Activated T-cell treated with anti-CD3 and anti-CD28 coated beads, Interleukin-2, amount 50 U/mL, for 24 hours (primary cell): ENCODE measurements at regions not wholly inside any gene's neighbourhood (a gene's known extent, or its start where the extent isn't known, plus 50 kb on each side); places are given as distances from the start of the nearest gene placed in this dataset.

Source experiments
- DNase-seq: peaks from one replicate; pipeline ENCODE4 v3.0.0-alpha.2; 2020
- H3K27ac Mint-ChIP-seq: 2 replicates; pipeline ENCODE4 v1.8.0; 2020; ENCODE audit warnings: mild to moderate bottlenecking, mixed read lengths
- H3K27me3 Mint-ChIP-seq: 2 replicates; pipeline ENCODE4 v1.8.0; 2020; ENCODE audit warnings: mixed read lengths
- H3K36me3 Mint-ChIP-seq: 2 replicates; pipeline ENCODE4 v1.8.0; 2020; ENCODE audit warnings: low read depth, mixed read lengths
- H3K4me1 Mint-ChIP-seq: 2 replicates; pipeline ENCODE4 v1.8.0; 2020; ENCODE audit warnings: low read depth, mixed read lengths
- H3K4me3 Mint-ChIP-seq: 2 replicates; pipeline ENCODE4 v1.8.0; 2020; ENCODE audit warnings: mild to moderate bottlenecking, moderate library complexity, mixed read lengths
- H3K9me3 Mint-ChIP-seq: 2 replicates; pipeline ENCODE4 v1.8.0; 2020; ENCODE audit warnings: mixed read lengths

- DNase-seq = no peak
- Mint-ChIP-seq H3K27ac (no peak overlapping the region), H3K9me3 (no peaks in the 10 kb centered on the region), H3K27me3 (no peaks in the 10 kb centered on the region), H3K4me1 (peaks cover 27% of the 10 kb centered on the region), H3K36me3 (no peaks in the 10 kb centered on the region), H3K4me3 (no peak overlapping the region)
Observed at GRCh38 chr6:37099442-37099841, 70.5 kb upstream of the PIM1 start.

DNA sequence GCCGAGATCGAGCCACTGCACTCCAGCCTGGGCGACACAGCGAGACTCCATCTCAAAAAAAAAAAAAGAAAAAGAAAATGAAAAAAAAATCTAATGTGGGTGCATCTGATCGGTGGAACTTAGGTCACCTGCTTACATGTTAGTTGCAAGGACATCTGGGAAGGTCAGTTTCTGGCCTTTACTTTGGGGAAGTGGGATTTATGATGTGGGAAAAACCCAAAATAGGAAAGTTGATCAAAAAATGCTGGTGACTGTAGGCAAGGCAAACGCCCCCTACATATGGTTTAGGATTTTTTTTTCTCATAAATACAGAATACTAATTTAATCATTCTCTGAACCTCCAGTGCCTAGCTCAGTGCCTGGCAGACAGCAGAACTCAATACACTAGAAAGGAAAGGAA, 69.2 kb upstream of the PIM1 start:
- no peak overlapping the region for H3K4me3 Mint-ChIP-seq
- H3K9me3 Mint-ChIP-seq = no peaks in the 10 kb centered on the region
- no peak overlapping the region for H3K27ac Mint-ChIP-seq
- H3K27me3 Mint-ChIP-seq = no peaks in the 10 kb centered on the region
- H3K36me3 Mint-ChIP-seq = no peaks in the 10 kb centered on the region
- DNase-seq = no peak
- H3K4me1 Mint-ChIP-seq = peaks cover 35% of the 10 kb centered on the region

DNA sequence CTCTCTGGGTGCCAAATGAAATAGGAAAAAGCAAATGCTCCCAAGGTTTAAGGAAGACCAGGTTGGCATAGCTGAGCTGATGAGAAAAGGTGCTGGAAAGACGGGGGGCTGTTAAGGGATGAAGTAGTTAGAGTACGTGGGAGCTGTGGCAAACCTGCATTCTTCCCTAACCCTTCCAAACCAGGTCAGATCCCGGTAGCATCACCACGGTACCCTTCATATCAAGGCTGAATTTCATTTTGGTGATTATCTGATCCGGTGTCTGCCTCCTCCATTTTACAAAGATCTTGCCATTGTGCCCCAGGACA, 68.0 kb upstream of the PIM1 start:
- H3K36me3 Mint-ChIP-seq = no peaks in the 10 kb centered on the region
- no peak for DNase-seq
- H3K9me3 Mint-ChIP-seq = no peaks in the 10 kb centered on the region
- H3K27ac Mint-ChIP-seq = peak overlapping the region; percentile 81
- H3K4me3 Mint-ChIP-seq = peak overlapping the region; percentile 37
- no peaks in the 10 kb centered on the region for H3K27me3 Mint-ChIP-seq
- peaks cover 39% of the 10 kb centered on the region for H3K4me1 Mint-ChIP-seq

- Mint-ChIP-seq H3K9me3 (no peaks in the 10 kb centered on the region), H3K27ac (peak overlapping the region; percentile 83), H3K27me3 (no peaks in the 10 kb centered on the region), H3K4me1 (peaks cover 44% of the 10 kb centered on the region), H3K4me3 (peak overlapping the region; percentile 73), H3K36me3 (no peaks in the 10 kb centered on the region)
- peak; percentile 77 for DNase-seq
Observed at GRCh38 chr6:37102299-37103168, 67.4 kb upstream of the PIM1 start.

GRCh38 chr6:37103169-37104039, 66.5 kb upstream of the PIM1 start:
- Mint-ChIP-seq H3K4me3 (peak overlapping the region; percentile 73), H3K9me3 (no peaks in the 10 kb centered on the region), H3K27ac (peak overlapping the region; percentile 83), H3K27me3 (no peaks in the 10 kb centered on the region), H3K36me3 (no peaks in the 10 kb centered on the region), H3K4me1 (peaks cover 44% of the 10 kb centered on the region)
- no peak for DNase-seq

DNA sequence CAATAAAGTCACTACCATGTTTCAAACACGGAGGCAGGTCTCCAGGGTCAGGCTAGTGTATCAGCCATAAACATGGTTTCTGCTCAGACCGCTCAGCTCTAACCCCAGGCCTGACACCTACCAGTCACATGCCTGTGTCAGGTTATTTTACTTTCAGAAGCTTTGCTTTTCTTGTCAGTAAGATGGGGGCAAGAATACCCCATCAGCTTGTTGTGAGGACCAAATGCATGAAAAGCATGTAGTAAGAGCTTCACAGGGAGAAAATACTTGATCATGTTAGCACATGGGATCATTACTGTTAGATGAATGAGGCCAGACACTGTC, 65.2 kb upstream of the PIM1 start:
- no peaks in the 10 kb centered on the region for H3K9me3 Mint-ChIP-seq
- H3K4me3 Mint-ChIP-seq = no peak overlapping the region
- no peaks in the 10 kb centered on the region for H3K27me3 Mint-ChIP-seq
- no peaks in the 10 kb centered on the region for H3K36me3 Mint-ChIP-seq
- no peak for DNase-seq
- H3K4me1 Mint-ChIP-seq = peaks cover 46% of the 10 kb centered on the region
- no peak overlapping the region for H3K27ac Mint-ChIP-seq

GRCh38 chr6:37105148-37106050, 64.6 kb upstream of the PIM1 start:
- H3K27ac Mint-ChIP-seq = peak overlapping the region; percentile 9
- no peaks in the 10 kb centered on the region for H3K36me3 Mint-ChIP-seq
- H3K4me3 Mint-ChIP-seq = no peak overlapping the region
- peaks cover 52% of the 10 kb centered on the region for H3K4me1 Mint-ChIP-seq
- no peak for DNase-seq
- H3K9me3 Mint-ChIP-seq = no peaks in the 10 kb centered on the region
- no peaks in the 10 kb centered on the region for H3K27me3 Mint-ChIP-seq

- no peak overlapping the region for H3K27ac Mint-ChIP-seq
- DNase-seq = no peak
- no peak overlapping the region for H3K4me3 Mint-ChIP-seq
- no peaks in the 10 kb centered on the region for H3K9me3 Mint-ChIP-seq
- peaks cover 56% of the 10 kb centered on the region for H3K4me1 Mint-ChIP-seq
- H3K36me3 Mint-ChIP-seq = no peaks in the 10 kb centered on the region
- H3K27me3 Mint-ChIP-seq = no peaks in the 10 kb centered on the region
Observed at GRCh38 chr6:37106051-37106363, 63.9 kb upstream of the PIM1 start.

DNA sequence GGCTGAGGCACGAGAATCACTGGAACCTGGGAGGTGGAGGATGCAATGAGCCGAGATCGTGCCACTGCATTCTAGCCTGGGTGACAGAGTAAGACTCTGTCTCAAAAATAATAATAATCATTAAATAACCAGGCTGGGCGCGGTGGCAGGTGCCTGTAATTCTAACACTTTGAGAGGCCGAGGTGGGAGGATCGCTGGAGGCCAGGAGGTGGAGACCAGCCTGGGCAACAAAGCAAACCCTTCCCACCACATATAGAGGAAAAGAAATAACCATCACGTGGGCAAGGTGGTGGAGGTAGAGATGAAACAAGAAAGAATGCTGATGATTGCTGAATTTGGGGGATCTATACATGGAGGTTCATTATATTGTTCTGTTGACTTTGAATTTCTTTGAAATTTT, 63.4 kb upstream of the PIM1 start:
- no peak for DNase-seq
- Mint-ChIP-seq H3K9me3 (no peaks in the 10 kb centered on the region), H3K27me3 (no peaks in the 10 kb centered on the region), H3K27ac (no peak overlapping the region), H3K4me3 (no peak overlapping the region), H3K4me1 (peaks cover 57% of the 10 kb centered on the region), H3K36me3 (no peaks in the 10 kb centered on the region)

DNA sequence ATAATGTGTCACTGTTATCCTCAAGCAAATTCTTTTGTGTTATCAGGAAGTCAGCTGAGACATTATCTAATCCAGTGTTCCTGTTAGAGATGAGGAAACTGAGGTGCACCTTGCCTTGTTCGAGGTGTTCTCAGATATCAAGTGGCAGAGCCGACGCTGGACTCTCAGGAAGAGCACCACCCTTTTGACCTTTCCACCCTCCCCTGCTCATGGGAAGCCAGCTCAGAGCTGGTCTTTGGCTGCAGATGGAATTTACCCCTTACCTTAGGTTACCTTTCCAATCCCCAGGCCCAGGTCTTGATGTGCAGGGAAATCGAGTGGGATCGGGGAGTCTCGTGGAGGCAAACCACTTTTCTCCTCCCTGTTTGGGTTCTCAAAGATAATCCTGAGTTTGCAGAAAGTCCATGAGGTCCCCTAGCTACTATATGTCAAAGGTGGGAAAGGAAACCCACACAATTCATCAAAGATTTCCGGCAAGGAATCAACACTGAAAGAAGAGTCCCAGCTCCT, 62.9 kb upstream of the PIM1 start:
- no peak overlapping the region for H3K27ac Mint-ChIP-seq
- no peaks in the 10 kb centered on the region for H3K27me3 Mint-ChIP-seq

DNA sequence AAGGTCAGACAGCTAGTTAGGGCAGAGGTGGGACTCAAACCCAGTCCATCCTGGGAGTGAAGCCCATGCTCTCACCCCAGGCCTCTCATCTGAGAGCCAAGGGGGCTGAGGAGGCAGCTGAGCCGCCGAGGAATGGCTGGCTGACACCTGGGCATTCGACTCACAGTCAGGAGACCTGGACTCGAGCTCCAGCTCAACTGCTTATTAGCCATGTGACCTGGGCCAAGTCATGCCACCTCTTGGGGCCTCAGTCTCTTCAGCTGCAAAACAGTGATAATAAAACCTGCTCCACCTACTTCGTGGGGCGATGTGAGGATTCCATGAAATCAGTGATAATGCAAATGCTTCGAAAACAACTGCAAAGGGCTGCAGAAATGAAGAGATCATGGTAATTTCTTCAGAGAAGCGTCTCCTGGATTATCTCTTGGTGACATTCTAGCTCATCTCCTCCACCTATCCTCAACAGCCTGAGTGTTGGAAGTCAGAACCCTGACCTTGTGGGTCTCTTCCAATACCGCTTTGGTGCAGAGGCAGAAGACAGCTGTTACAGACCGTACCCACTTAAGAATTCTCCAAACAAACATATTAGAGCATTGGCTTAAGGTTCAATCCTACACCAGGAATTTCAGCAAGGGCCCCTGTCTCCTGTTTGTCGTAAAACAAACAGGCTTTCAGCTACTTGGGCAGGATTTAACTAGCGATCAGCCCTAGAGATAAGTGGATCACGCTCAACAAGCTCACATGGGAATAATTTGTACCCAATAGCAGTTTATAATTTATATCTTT, 60.0 kb upstream of the PIM1 start:
- no peak overlapping the region for H3K4me3 Mint-ChIP-seq
- no peak for DNase-seq
- H3K27ac Mint-ChIP-seq = peak overlapping the region; percentile 89
- H3K9me3 Mint-ChIP-seq = no peaks in the 10 kb centered on the region
- H3K36me3 Mint-ChIP-seq = no peaks in the 10 kb centered on the region
- H3K27me3 Mint-ChIP-seq = no peaks in the 10 kb centered on the region
- peaks cover 35% of the 10 kb centered on the region for H3K4me1 Mint-ChIP-seq

More for the DNA sequence above, 62.9 kb upstream of the PIM1 start:
- DNase-seq = no peak
- Mint-ChIP-seq H3K4me3 (no peak overlapping the region), H3K9me3 (no peaks in the 10 kb centered on the region), H3K36me3 (no peaks in the 10 kb centered on the region), H3K4me1 (peaks cover 57% of the 10 kb centered on the region)

DNA sequence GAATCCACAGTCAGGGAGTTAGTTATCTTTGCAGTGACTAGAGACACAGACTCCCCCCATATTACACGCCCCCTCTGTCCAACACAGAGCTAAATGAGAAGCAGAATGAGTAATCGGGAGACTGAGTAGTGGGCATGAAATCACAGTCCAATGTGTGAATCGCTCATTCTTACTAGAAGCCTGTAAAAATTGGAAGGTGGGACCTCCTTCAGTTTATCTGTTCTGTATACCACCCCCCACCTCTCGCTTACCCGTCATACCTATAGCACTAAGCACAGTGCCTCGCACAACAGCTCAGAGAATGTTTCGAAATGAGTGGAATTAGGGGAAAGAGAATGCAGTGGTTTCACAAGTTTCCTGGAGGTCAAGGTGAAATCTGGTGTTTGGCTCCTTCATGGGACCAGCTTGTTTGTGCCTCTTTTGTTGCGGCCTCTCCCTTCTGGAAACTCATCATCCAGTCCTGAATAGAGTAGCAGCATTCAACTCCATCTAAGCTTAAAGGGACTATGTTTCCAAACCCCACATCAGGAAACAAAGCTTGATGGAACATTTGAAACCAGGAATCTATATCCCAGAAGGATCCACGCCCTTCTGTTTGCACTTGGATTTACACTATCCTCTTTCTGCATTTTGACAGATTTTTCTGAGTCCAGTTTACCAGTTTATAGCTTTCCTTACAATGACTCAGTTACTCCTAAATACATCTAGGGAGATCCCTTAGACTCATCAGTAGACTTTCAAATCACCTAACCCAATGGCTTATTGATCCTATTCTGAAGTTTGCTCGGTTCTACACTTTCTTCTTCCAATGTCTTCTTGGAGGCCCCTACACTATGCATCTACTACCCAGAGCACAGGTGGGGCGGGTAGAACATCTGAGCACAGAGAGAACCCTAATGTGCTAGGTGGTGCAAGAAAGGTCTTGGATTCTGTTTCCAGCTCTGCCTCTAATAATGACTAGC, 59.2 kb upstream of the PIM1 start:
- H3K4me3 Mint-ChIP-seq = peak overlapping the region; percentile 23
- H3K36me3 Mint-ChIP-seq = no peaks in the 10 kb centered on the region
- no peaks in the 10 kb centered on the region for H3K9me3 Mint-ChIP-seq
- peaks cover 31% of the 10 kb centered on the region for H3K4me1 Mint-ChIP-seq
- DNase-seq = no peak
- H3K27me3 Mint-ChIP-seq = no peaks in the 10 kb centered on the region
- H3K27ac Mint-ChIP-seq = peak overlapping the region; percentile 89

DNA sequence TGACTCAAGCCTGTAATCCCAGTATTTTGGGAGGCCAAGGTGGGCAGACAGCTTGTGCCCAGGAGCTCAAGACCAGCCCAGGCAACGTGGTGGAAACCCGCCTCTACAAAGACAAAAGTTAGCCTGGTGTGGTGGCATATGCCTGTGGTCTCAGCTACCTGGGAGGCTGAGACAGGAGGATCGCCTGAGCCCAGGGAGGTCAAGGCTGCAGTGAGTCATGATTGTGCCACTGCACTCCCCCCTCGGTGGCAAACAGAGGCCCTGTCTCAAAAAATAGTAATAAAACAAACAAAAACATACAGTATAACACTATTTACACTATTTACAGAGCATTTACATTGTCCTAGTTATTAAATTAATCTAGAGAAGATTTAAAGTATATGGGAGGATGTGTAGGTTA, 56.0 kb upstream of the PIM1 start:
- no peaks in the 10 kb centered on the region for H3K27me3 Mint-ChIP-seq
- H3K9me3 Mint-ChIP-seq = no peaks in the 10 kb centered on the region
- H3K27ac Mint-ChIP-seq = no peak overlapping the region
- no peak for DNase-seq
- H3K4me1 Mint-ChIP-seq = peaks cover 20% of the 10 kb centered on the region
- no peak overlapping the region for H3K4me3 Mint-ChIP-seq
- H3K36me3 Mint-ChIP-seq = no peaks in the 10 kb centered on the region
